Peyer's patch (tissue), 4 donors: ENCODE measurements at regions not wholly inside any gene's neighbourhood (a gene's known extent, or its start where the extent isn't known, plus 50 kb on each side); places are given as distances from the start of the nearest gene placed in this dataset.

Experiments used
- POLR2A ChIP-seq, 2 donors: fragments of 450-650 bp; IDR thresholded peaks; one replicate each; pipeline ENCODE4 v1.5.1; 2017; ENCODE audit warnings: antibody characterized with exemption in 2 of 2, mild to moderate bottlenecking in 2 of 2, moderate library complexity in 2 of 2
- TF ChIP-seq, protein P1 (sequence below), 6 experiments: fragments of 450-650 bp in 4 of 6; fragments of 200-600 bp in 2 of 6; sonication (generic) in 1 of 6; IDR thresholded peaks; one replicate each; pipeline ENCODE4 v1.5.1; 2017 to 2019; ENCODE audit warnings: antibody characterized with exemption in 6 of 6, mild to moderate bottlenecking in 3 of 6, moderate library complexity in 1 of 6

DNA sequence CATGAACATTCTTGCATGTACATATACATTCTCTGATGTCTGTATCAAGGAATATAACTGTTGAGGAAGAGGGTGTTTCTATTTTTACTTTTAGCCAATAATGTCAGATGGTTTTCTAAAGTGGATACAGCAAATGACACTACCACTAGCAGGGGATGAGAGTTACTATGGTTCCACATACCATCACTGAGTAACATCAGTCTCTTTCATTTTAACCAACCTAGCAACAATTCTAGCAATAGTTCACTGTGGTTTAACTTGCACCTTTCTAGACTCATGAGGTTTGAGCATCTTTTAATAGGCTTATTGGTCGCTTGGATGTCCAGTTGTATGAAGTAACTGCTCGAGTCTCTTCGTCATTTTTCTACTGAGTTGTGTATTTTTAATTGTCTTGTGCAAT, 68.5 kb upstream of the ZNF746 start:
- TF ChIP-seq POLR2A (IDR thresholded peaks at IDR 0.05): no peak
- TF ChIP-seq, protein P1, sequence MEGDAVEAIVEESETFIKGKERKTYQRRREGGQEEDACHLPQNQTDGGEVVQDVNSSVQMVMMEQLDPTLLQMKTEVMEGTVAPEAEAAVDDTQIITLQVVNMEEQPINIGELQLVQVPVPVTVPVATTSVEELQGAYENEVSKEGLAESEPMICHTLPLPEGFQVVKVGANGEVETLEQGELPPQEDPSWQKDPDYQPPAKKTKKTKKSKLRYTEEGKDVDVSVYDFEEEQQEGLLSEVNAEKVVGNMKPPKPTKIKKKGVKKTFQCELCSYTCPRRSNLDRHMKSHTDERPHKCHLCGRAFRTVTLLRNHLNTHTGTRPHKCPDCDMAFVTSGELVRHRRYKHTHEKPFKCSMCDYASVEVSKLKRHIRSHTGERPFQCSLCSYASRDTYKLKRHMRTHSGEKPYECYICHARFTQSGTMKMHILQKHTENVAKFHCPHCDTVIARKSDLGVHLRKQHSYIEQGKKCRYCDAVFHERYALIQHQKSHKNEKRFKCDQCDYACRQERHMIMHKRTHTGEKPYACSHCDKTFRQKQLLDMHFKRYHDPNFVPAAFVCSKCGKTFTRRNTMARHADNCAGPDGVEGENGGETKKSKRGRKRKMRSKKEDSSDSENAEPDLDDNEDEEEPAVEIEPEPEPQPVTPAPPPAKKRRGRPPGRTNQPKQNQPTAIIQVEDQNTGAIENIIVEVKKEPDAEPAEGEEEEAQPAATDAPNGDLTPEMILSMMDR (IDR thresholded peaks at IDR 0.05): no peak
